Skeletal muscle tissue (tissue), 3 donors: ENCODE measurements at regions not wholly inside any gene's neighbourhood (a gene's known extent, or its start where the extent isn't known, plus 50 kb on each side); places are given as distances from the start of the nearest gene placed in this dataset.

ENCODE experiments used
- H3K27ac ChIP-seq: one replicate; pipeline ENCODE4 v1.7.0; 2013; ENCODE audit warnings: mild to moderate bottlenecking, low read depth, low read length, inconsistent platforms
- H3K27me3 ChIP-seq, 3 donors: one replicate each; pipeline ENCODE4 v1.7.0; 2013; ENCODE audit warnings: low read length in 3 of 3; ENCODE audit not compliant: control insufficient read depth in 3 of 3, insufficient read depth in 3 of 3
- H3K36me3 ChIP-seq, 3 donors: one replicate each; pipeline ENCODE4 v1.7.0; 2013; ENCODE audit warnings: low read length in 3 of 3; ENCODE audit not compliant: control insufficient read depth in 3 of 3, insufficient read depth in 3 of 3
- H3K4me1 ChIP-seq, 3 donors: one replicate each; pipeline ENCODE4 v1.7.0; 2013; ENCODE audit warnings: low read length in 3 of 3, mild to moderate bottlenecking in 3 of 3; ENCODE audit not compliant: control insufficient read depth in 3 of 3, insufficient read depth in 3 of 3
- H3K4me3 ChIP-seq, 3 donors: one replicate each; pipeline ENCODE4 v1.7.0; 2013; ENCODE audit warnings: low read length in 3 of 3
- H3K9ac ChIP-seq, 3 donors: one replicate each; pipeline ENCODE4 v1.7.0; 2013; ENCODE audit warnings: low read length in 3 of 3, mild to moderate bottlenecking in 3 of 3, moderate library complexity in 2 of 3, low read depth in 1 of 3
- H3K9me3 ChIP-seq, 3 donors: one replicate each; pipeline ENCODE4 v1.7.0; 2013; ENCODE audit warnings: low read length in 3 of 3; ENCODE audit not compliant: control insufficient read depth in 3 of 3
- donor health status: Osteomylitis.

GRCh38 chr22:47388331-47388730 is 625.9 kb downstream of the TBC1D22A start:
- Histone ChIP-seq H3K9me3 (no peaks in the 10 kb centered on the region), H3K27ac (no peak overlapping the region), H3K36me3 (no peaks in the 10 kb centered on the region), H3K27me3 (peaks cover 15 to 49% (median 31%) of the 10 kb centered on the region in 3 donors), H3K4me3 (no peak overlapping the region), H3K9ac (no peak overlapping the region), H3K4me1 (no peaks in the 10 kb centered on the region)

- Histone ChIP-seq H3K36me3 (no peaks in the 10 kb centered on the region), H3K4me3 (no peak overlapping the region), H3K27me3 (peaks cover 15 to 49% (median 26%) of the 10 kb centered on the region in 3 donors), H3K4me1 (no peaks in the 10 kb centered on the region), H3K9ac (no peak overlapping the region), H3K9me3 (no peaks in the 10 kb centered on the region), H3K27ac (no peak overlapping the region)
These were observed 624.5 kb downstream of the TBC1D22A start for GRCh38 chr22:47386812-47387510.

GRCh38 chr22:47384977-47385376 is 622.5 kb downstream of the TBC1D22A start:
- Histone ChIP-seq H3K4me3 (no peak overlapping the region), H3K9me3 (no peaks in the 10 kb centered on the region), H3K9ac (no peak overlapping the region), H3K36me3 (no peaks in the 10 kb centered on the region), H3K27me3 (peaks cover 15 to 39% (median 20%) of the 10 kb centered on the region in 3 donors), H3K4me1 (no peaks in the 10 kb centered on the region), H3K27ac (no peak overlapping the region)

GRCh38 chr22:47382164-47382890 is 619.9 kb downstream of the TBC1D22A start:
- H3K27me3 ChIP-seq: peaks cover 13 to 21% (median 15%) of the 10 kb centered on the region in 3 donors
- H3K27ac ChIP-seq: no peak overlapping the region
- H3K4me1 ChIP-seq: no peaks in the 10 kb centered on the region
- H3K36me3 ChIP-seq: no peaks in the 10 kb centered on the region
- no peak overlapping the region for H3K4me3 ChIP-seq
- no peak overlapping the region for H3K9ac ChIP-seq
- H3K9me3 ChIP-seq: no peaks in the 10 kb centered on the region

GRCh38 chr22:47381240-47381639 is 618.8 kb downstream of the TBC1D22A start:
- Histone ChIP-seq H3K9me3 (no peaks in the 10 kb centered on the region), H3K9ac (no peak overlapping the region), H3K4me1 (no peaks in the 10 kb centered on the region), H3K36me3 (no peaks in the 10 kb centered on the region), H3K27ac (no peak overlapping the region), H3K27me3 (peaks cover 9 to 24% (median 10%) of the 10 kb centered on the region in 3 donors), H3K4me3 (no peak overlapping the region)

GRCh38 chr22:47380692-47381091 is 618.2 kb downstream of the TBC1D22A start:
- Histone ChIP-seq H3K9me3 (no peaks in the 10 kb centered on the region), H3K4me3 (no peak overlapping the region), H3K27ac (no peak overlapping the region), H3K4me1 (no peaks in the 10 kb centered on the region), H3K9ac (no peak overlapping the region), H3K36me3 (no peaks in the 10 kb centered on the region), H3K27me3 (peaks cover 6 to 29% (median 9%) of the 10 kb centered on the region in 3 donors)

GRCh38 chr22:47379037-47379436 is 616.6 kb downstream of the TBC1D22A start:
- no peaks in the 10 kb centered on the region for H3K4me1 ChIP-seq
- H3K4me3 ChIP-seq: no peak overlapping the region
- H3K9ac ChIP-seq: no peak overlapping the region
- H3K27ac ChIP-seq: no peak overlapping the region
- peaks cover 4 to 33% (median 11%) of the 10 kb centered on the region in 3 donors for H3K27me3 ChIP-seq
- no peaks in the 10 kb centered on the region for H3K36me3 ChIP-seq
- H3K9me3 ChIP-seq: no peaks in the 10 kb centered on the region

- Histone ChIP-seq H3K4me1 (no peaks in the 10 kb centered on the region), H3K9me3 (no peaks in the 10 kb centered on the region), H3K27me3 (peaks cover 4 to 38% (median 14%) of the 10 kb centered on the region in 3 donors), H3K4me3 (no peak overlapping the region), H3K9ac (no peak overlapping the region), H3K27ac (no peak overlapping the region), H3K36me3 (no peaks in the 10 kb centered on the region)
These were observed 615.6 kb downstream of the TBC1D22A start for GRCh38 chr22:47377926-47378560.

- Histone ChIP-seq H3K36me3 (no peaks in the 10 kb centered on the region), H3K4me3 (no peak overlapping the region), H3K4me1 (no peaks in the 10 kb centered on the region), H3K27me3 (peaks cover 4 to 45% (median 14%) of the 10 kb centered on the region in 3 donors), H3K27ac (no peak overlapping the region), H3K9me3 (no peaks in the 10 kb centered on the region), H3K9ac (no peak overlapping the region)
These were observed 614.6 kb downstream of the TBC1D22A start for GRCh38 chr22:47376901-47377505.
